ENCODE measurements at regions not wholly inside any gene's neighbourhood (a gene's known extent, or its start where the extent isn't known, plus 50 kb on each side); places are given as distances from the start of the nearest gene placed in this dataset.

GRCh38 chr12:24605466-24605865, 343.4 kb downstream of the BCAT1 start:
- no peaks in the 10 kb centered on the region for H3K79me2 ChIP-seq (replicated peaks; ENCODE audit: insufficient read depth, low read length)
- H3K9ac ChIP-seq (ENCODE audit: low read length) = no peak overlapping the region
- no peak for TF ChIP-seq EZH2 (IDR thresholded peaks at IDR 0.05; ENCODE audit: borderline replicate concordance, insufficient read depth, low read length, poor library complexity, severe bottlenecking)
- TF ChIP-seq RAD21 (conservative IDR thresholded peaks at IDR 0.05) = no peak
- no peak for TF ChIP-seq SMC3 (conservative IDR thresholded peaks at IDR 0.05; ENCODE audit: poor library complexity)
- no peak for TF ChIP-seq MXI1 (conservative IDR thresholded peaks at IDR 0.05; ENCODE audit: poor library complexity, severe bottlenecking)
- TF ChIP-seq TAF1 (IDR thresholded peaks at IDR 0.05; ENCODE audit: low read depth) = no peak
- no peak for TF ChIP-seq CTCF (IDR thresholded peaks at IDR 0.05; ENCODE audit: poor library complexity, severe bottlenecking)
- TF ChIP-seq POLR2AphosphoS5 (IDR thresholded peaks at IDR 0.05) = no peak
- TF ChIP-seq REST (IDR thresholded peaks at IDR 0.05; ENCODE audit: borderline replicate concordance) = no peak
- TF ChIP-seq EP300 (conservative IDR thresholded peaks at IDR 0.05; ENCODE audit: poor library complexity, severe bottlenecking) = no peak
- no peak overlapping the region for H3K4me3 ChIP-seq (ENCODE audit: low read length)
- H3K9me2 ChIP-seq (ENCODE audit: insufficient read depth, low read length) = no peaks in the 10 kb centered on the region
- H3K27me3 ChIP-seq (ENCODE audit: insufficient read depth, low read depth, low read length) = no peaks in the 10 kb centered on the region
- no peaks in the 10 kb centered on the region for H3F3A ChIP-seq (ENCODE audit: insufficient read depth, low read length, poor library complexity, severe bottlenecking)
- no peak overlapping the region for H3K27ac ChIP-seq (ENCODE audit: low read length)
- no peaks in the 10 kb centered on the region for H4K20me1 ChIP-seq (ENCODE audit: insufficient read depth)
- no peak overlapping the region for H3K4me2 ChIP-seq (ENCODE audit: low read length)
- no peaks in the 10 kb centered on the region for H3K36me3 ChIP-seq (ENCODE audit: insufficient read depth, low read length)
- no peaks in the 10 kb centered on the region for H3K9me3 ChIP-seq (ENCODE audit: low read length)
- no peak overlapping the region for H2AFZ ChIP-seq (ENCODE audit: low read depth, low read length)

GRCh38 chr12:24603371-24603770, 345.5 kb downstream of the BCAT1 start:
- H3K9ac ChIP-seq (ENCODE audit: low read length) = no peak overlapping the region
- H3K9me3 ChIP-seq (ENCODE audit: low read length) = no peaks in the 10 kb centered on the region
- H3K27ac ChIP-seq (ENCODE audit: low read length) = no peak overlapping the region
- H4K20me1 ChIP-seq (ENCODE audit: insufficient read depth) = no peaks in the 10 kb centered on the region
- no peaks in the 10 kb centered on the region for H3K36me3 ChIP-seq (ENCODE audit: insufficient read depth, low read length)
- H2AFZ ChIP-seq (ENCODE audit: low read depth, low read length) = no peak overlapping the region
- no peaks in the 10 kb centered on the region for H3K27me3 ChIP-seq (ENCODE audit: insufficient read depth, low read depth, low read length)
- no peaks in the 10 kb centered on the region for H3K79me2 ChIP-seq (replicated peaks; ENCODE audit: insufficient read depth, low read length)
- H3K9me2 ChIP-seq (ENCODE audit: insufficient read depth, low read length) = no peaks in the 10 kb centered on the region
- TF ChIP-seq EZH2 (IDR thresholded peaks at IDR 0.05; ENCODE audit: borderline replicate concordance, insufficient read depth, low read length, poor library complexity, severe bottlenecking) (no peak), REST (IDR thresholded peaks at IDR 0.05; ENCODE audit: borderline replicate concordance) (no peak), CTCF (IDR thresholded peaks at IDR 0.05; ENCODE audit: poor library complexity, severe bottlenecking) (no peak), RAD21 (conservative IDR thresholded peaks at IDR 0.05) (no peak), MXI1 (conservative IDR thresholded peaks at IDR 0.05; ENCODE audit: poor library complexity, severe bottlenecking) (no peak), TAF1 (IDR thresholded peaks at IDR 0.05; ENCODE audit: low read depth) (no peak), POLR2AphosphoS5 (IDR thresholded peaks at IDR 0.05) (no peak), SMC3 (conservative IDR thresholded peaks at IDR 0.05; ENCODE audit: poor library complexity) (no peak), EP300 (conservative IDR thresholded peaks at IDR 0.05; ENCODE audit: poor library complexity, severe bottlenecking) (no peak)
- no peak overlapping the region for H3K4me3 ChIP-seq (ENCODE audit: low read length)
- no peak overlapping the region for H3K4me2 ChIP-seq (ENCODE audit: low read length)
- H3F3A ChIP-seq (ENCODE audit: insufficient read depth, low read length, poor library complexity, severe bottlenecking) = no peaks in the 10 kb centered on the region
